Ishikawa (cell line): ENCODE measurements at regions not wholly inside any gene's neighbourhood (a gene's known extent, or its start where the extent isn't known, plus 50 kb on each side); places are given as distances from the start of the nearest gene placed in this dataset.

Source experiments
- CEBPB ChIP-seq: IDR thresholded peaks from 2 replicates; pipeline ENCODE4 v1.6.1; 2012
- CREB1 ChIP-seq: IDR thresholded peaks from 2 replicates; pipeline ENCODE4 v1.6.1; 2012; ENCODE audit warnings: low read depth
- EGR1 ChIP-seq: IDR thresholded peaks from 2 replicates; pipeline ENCODE4 v1.6.1; 2012
- EP300 ChIP-seq: IDR thresholded peaks from 2 replicates; pipeline ENCODE4 v1.6.1; 2012; ENCODE audit warnings: borderline replicate concordance
- FOXM1 ChIP-seq: IDR thresholded peaks from 2 replicates; pipeline ENCODE4 v1.6.1; 2012; ENCODE audit warnings: low read depth, borderline replicate concordance
- MAX ChIP-seq: IDR thresholded peaks from 2 replicates; pipeline ENCODE4 v1.6.1; 2012
- REST ChIP-seq: IDR thresholded peaks from 2 replicates; pipeline ENCODE4 v1.6.1; 2012; ENCODE audit warnings: low read depth, mild to moderate bottlenecking
- TAF1 ChIP-seq: IDR thresholded peaks from 2 replicates; pipeline ENCODE4 v1.6.1; 2012; ENCODE audit warnings: low read depth, mild to moderate bottlenecking
- TCF12 ChIP-seq: IDR thresholded peaks from 2 replicates; pipeline ENCODE4 v1.6.1; 2012; ENCODE audit warnings: low read depth
- TEAD4 ChIP-seq: IDR thresholded peaks from 2 replicates; pipeline ENCODE4 v1.6.1; 2012
- YY1 ChIP-seq: IDR thresholded peaks from 2 replicates; pipeline ENCODE4 v1.6.1; 2012; ENCODE audit warnings: low read depth

GRCh38 chr1:95402780-95403179 is 168.8 kb downstream of the RWDD3 start:
- TF ChIP-seq REST (no peak), MAX (no peak), EP300 (no peak), CREB1 (no peak), TAF1 (no peak), FOXM1 (no peak), TEAD4 (no peak), EGR1 (no peak), TCF12 (no peak), YY1 (no peak), CEBPB (no peak)
